HG02943 (cell line): ENCODE measurements at regions not wholly inside any gene's neighbourhood (a gene's known extent, or its start where the extent isn't known, plus 50 kb on each side); places are given as distances from the start of the nearest gene placed in this dataset.
"Not testable (repeated sequence)": the region's sequence is repeated elsewhere in the genome, so short reads cannot be mapped to it uniquely, and the experiment has no call there.

Experiments used
- ATAC-seq: cut with Tn5 transposase; IDR thresholded peaks from one replicate; pipeline ENCODE4 v1.9.1; 2021; ENCODE audit warnings: mild to moderate bottlenecking, low read depth, moderate library complexity; ENCODE audit not compliant: unreplicated experiment

DNA sequence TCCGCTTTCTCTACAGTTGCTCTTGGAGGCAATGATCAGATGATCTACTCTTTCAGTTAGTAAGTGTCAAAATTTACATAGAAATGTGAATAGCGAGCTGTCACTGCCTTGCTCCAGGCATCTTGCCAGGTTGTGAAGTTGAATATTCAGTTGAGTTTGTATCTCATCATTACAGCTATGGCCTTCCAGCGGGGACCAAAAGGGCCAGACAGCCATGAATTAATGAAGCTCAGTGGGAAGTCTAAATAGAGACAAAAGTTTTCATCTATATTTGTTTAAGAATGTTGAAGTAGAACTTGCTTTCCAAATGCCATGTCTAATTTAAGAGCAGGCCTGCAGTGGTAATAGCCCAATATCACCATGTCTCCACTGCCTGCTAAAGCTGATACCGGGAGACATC is 387.8 kb downstream of the FLRT2 start:
- ATAC-seq: no peak

DNA sequence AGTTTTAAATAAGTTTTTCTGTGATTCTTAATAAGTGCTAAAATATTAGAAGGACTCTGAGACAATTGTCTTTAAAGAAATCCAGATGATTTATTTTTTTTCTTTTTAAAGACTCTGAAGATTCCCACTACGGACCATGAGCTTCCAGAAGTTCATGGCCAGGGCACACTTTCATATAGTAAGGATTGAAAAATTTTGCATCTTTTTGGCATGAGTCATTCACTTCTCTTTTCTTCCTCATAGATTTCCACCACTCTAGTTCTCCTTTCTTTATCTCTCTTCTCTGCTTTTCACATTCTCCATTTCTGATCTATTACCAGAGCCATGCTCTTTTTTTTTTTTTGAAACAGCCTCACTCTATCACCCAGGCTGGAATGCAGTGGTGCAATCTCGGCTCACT is 385.8 kb downstream of the FLRT2 start:
- ATAC-seq: no peak

GRCh38 chr14:85912141-85912540 is 382.2 kb downstream of the FLRT2 start:
- ATAC-seq: no peak

- ATAC-seq: no peak
Observed at GRCh38 chr14:85911044-85911443, 381.1 kb downstream of the FLRT2 start.

- no peak for ATAC-seq
Observed at GRCh38 chr14:85909581-85909980, 379.6 kb downstream of the FLRT2 start.

- no peak for ATAC-seq
Observed at GRCh38 chr14:85907536-85907935, 377.6 kb downstream of the FLRT2 start.

- no peak for ATAC-seq
Observed at GRCh38 chr14:85897808-85898207, 367.9 kb downstream of the FLRT2 start.

DNA sequence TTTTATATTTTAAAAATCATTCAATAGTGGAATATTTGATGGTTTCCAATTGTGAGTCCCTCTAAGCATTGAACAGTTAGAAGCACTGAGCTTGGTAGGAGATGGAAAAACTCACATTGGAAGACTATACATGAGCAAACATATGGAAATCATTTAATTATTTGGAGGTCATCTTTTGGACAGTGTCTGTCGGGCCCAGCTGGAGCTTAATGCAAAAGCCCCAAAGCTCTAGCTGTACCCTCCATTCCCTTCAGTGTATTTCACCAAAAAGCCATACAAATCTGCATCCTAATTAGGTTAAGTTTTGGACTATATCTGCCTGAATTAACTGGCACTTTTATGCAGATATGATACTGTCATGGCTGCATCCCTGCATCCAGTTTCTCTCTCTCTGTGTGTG is 365.7 kb downstream of the FLRT2 start:
- ATAC-seq: no peak

DNA sequence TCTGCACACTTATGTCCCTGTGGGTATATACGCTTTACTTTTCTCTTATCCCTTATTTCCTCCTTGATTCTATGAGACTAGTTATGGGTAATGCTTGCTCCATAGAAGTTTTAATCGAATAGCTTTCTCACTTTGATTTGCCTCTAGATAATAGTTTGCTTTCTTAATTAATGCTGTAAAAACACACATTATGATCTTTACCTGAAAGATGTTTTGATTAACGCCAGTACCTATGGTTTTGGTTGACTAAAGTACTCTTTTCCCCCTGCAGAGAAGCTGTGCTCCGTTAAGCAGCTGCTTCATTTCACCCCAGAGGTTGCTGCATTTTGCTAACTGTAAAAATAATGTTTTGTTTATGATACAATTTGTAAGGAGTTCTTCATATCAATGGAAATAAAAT is 362.3 kb downstream of the FLRT2 start:
- no peak for ATAC-seq

DNA sequence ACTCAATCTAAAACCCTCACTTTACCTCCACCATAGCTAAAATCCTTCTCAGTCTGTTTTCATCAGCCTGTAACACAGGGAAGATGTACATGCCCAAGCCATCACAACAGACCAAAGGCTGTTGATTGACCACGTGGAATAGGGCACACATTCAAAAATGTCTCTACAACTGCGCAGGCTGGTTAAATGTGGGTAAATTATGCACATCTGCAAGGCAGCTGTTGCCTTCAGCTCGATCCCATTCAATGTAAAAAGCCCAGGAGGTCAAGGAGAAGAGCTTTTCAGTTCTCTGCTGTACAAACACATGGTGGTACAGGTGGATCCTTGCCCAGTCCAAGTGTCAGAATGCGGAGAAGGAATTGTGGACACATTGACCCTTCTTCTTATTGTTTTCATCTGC is 354.0 kb downstream of the FLRT2 start:
- ATAC-seq: no peak

- ATAC-seq: no peak
Observed at GRCh38 chr14:85883101-85883500, 353.2 kb downstream of the FLRT2 start.

- no peak for ATAC-seq
Observed at GRCh38 chr14:85881935-85882334, 352.0 kb downstream of the FLRT2 start.

DNA sequence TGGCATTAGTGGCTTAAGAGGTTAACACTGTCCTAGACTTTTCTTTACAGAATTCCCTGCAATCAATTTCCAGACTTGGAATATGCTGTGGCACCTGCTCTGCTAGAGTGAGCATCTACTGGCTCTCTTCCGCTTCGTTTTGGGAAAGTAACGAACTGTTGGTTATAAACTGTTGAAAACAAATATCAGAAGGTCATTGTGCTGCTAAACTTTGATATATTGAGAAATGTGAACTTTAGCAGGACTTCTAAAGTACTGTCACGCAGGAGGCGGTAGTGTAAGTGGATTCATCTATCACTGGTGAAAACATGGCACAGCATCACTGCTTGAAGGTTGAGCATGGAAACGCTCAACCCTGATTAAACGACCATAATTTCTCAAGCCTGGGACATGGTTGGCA is 348.9 kb downstream of the FLRT2 start:
- ATAC-seq: no peak

DNA sequence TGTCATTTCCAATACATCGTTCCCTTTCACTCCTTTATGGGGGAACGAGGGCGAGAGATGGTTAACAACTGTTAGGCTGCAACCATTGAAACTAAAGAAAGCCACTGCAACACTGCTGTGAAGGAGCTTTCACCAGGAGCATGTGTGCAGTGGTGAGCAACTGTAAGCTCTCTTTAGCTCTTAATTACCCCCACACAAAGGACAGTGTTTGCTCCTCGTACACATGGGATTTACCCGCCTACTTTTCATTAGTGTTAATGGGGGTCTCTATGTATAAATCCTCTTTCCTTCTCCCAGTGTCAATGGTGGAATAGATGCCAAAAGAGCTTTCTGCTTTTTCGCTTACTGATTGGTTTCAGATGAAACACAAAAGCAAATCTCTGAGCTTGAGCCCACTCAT is 343.1 kb downstream of the FLRT2 start:
- no peak for ATAC-seq

DNA sequence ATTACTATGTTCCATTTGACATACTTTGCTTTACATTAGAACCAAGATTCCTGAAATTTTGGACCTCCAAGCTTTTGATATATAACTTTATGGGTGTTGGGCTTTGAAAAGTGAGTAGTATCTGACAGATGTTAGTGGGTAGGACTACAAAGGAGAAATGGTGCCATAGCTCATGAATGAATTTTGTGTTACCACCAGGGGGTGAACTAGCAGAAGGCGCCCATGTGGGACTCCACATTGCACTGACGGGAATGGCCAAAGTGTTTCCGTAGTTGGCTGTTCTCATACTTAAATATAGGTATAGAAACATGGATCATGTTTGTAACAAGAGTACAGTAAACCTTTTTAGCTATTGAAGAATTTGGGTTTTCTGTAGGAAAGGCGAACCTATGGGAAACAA is 337.5 kb downstream of the FLRT2 start:
- no peak for ATAC-seq

DNA sequence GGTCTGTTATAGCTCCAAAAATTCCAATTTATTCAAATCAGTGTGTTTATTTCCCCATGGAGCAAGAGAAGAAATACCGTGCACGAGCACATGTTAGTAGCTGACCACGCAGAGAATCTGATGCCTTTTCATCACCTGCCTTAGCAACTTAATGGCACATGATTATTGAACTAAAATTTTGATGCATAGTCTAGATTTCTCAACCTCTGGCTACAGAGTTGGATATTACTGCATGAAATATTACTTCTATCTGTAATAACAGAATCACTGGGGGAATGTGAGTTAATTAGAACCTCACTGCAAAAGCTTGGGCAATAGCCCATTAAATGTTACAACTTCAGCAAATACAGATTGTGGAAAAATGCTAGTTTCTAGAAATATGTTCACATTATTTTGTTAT is 335.8 kb downstream of the FLRT2 start:
- ATAC-seq: no peak

DNA sequence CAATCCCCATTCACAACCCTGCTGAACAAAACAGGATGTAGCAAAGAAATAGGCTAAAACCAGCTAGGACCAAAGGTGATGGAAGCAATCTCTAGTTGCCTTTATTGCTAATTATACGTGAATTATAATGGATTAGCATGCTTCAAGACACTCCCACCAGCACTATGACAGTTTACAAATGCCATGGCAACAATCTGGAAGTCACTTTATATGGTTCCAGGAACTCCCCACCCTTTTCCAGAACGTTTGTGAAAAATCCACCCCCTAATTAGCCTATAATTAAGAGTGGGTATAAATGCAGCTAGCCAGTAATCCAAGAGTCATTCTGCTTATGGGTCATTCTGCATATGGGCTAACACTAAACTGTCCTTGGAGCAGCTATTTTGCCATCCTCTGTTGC is 328.7 kb downstream of the FLRT2 start:
- no peak for ATAC-seq

DNA sequence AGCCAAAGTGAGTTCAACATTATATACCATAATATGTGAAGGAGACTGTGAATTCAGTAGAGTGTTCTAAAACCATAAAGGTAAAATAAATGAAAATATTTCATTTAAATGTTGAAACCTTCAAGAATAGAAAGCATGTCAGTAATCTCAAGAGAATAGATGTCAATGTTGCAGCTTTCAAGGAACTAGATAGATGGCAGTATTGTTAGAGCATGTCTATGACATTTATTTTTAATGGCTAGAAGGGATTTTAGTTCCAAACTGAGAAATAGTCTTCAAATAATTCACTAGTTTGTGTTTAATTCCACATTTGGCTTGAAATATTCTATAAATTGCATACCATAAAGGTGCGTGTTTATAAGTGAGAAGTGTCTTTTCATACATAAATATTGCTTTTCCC is 326.5 kb downstream of the FLRT2 start:
- no peak for ATAC-seq

GRCh38 chr14:85853996-85854526 is 324.1 kb downstream of the FLRT2 start:
- ATAC-seq: no peak

DNA sequence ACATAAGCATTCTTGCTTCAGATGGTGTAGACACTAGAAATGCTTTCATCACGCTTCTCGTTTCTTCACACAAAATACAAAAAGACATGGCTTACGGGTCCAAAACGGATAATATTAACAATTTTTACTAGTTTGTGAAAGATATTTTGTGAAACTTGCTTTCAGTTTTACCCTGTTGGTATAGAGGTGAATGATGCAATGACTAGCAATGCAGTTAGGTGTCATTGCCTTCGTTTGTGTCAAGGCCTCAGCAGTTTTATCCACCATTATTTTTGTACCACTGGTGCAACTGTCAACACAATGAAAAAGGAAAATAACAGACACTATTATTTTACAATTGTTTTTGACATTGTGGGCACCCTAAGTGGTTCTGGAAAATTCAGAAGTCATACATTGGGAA is 323.0 kb downstream of the FLRT2 start:
- no peak for ATAC-seq

- ATAC-seq: not testable (repeated sequence)
Observed at GRCh38 chr14:85852123-85852522, 322.2 kb downstream of the FLRT2 start.

DNA sequence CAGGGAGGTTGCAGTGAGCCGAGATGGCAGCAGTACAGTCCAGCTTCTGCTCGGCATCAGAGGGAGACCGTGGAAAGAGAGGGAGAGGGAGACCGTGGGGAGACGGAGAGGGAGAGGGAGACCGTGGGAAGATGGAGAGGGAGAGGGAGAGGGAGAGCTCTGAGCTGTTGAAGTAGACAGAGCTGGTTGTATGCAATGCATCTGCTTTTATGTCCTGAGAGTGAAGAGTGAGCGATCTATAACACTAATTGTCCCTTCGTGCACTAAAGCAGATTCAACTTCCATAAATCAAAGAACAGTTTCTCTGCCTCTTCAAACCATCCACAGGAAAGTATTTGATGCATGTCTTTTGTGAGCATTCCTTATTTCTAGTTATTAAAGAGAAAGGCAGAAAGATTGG is 300.6 kb downstream of the FLRT2 start:
- ATAC-seq: not testable (repeated sequence)

- not testable (repeated sequence) for ATAC-seq
Observed at GRCh38 chr14:85829601-85830000, 299.7 kb downstream of the FLRT2 start.
